ENCODE measurements at regions not wholly inside any gene's neighbourhood (a gene's known extent, or its start where the extent isn't known, plus 50 kb on each side); places are given as distances from the start of the nearest gene placed in this dataset.

DNA sequence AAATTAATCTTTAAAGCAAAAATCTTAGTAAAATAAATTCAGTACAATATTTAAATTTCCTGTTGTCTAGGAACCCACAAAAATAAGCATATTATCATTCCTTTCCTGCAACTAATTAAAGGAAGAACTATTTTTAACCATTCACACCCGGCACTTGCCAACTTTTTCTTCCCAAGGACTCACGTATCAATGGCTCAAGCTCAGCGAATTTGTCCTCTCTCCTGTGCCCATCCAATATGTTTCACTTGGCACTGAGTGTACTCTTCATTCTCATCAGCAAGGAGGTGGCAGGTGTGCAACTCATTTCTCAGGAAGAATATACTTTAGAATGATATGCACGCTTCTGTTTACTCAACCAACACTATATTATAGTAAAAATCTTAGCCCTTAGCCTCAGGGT, 419.4 kb downstream of the C6orf118 start:
- H3K4me3 ChIP-seq (ENCODE audit: low read length), result no peak overlapping the region
- no peak for DNase-seq (ENCODE audit: low read depth, low spot score)

DNA sequence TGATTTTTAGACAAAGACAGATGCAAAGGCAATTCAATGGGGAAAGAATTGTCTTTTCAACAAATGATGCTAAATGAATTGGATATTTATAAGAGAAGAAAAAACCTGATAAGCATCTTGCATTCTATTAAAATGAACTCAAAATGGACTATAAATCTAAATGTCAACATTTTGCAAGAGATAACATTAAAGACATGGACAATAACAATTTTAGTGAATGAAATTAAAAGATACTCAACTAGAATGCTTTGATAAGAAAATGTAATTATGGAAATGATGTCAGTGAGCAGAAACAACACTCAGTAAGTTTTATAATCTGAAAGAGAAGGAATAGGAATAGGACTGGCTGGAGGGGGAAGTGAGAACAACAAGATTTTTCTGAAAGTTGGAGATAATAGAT, 421.7 kb downstream of the C6orf118 start:
- H3K4me3 ChIP-seq (ENCODE audit: low read length), result no peak overlapping the region
- DNase-seq (ENCODE audit: low read depth, low spot score), result no peak

DNA sequence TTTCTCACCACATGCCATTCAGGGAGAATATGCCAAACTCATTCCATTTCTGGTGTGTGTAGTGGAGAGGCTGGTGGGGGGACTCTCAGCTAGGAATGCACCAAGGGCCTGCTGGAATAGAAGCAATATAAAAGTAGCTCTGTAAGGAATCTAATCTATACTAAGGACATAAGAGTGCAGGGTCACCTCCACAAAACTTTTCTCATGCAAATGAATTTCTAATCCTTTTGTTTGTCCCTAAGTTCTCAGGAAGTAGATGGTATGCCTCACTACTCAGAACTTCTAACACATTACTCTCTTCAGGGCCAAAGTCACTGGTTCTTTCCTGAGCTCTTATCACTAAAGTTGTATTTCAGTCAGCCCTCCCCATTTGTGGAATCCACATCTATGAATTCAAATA, 427.2 kb downstream of the C6orf118 start:
- no peak overlapping the region for H3K4me3 ChIP-seq (ENCODE audit: low read length)
- no peak for DNase-seq (ENCODE audit: low read depth, low spot score)

DNA sequence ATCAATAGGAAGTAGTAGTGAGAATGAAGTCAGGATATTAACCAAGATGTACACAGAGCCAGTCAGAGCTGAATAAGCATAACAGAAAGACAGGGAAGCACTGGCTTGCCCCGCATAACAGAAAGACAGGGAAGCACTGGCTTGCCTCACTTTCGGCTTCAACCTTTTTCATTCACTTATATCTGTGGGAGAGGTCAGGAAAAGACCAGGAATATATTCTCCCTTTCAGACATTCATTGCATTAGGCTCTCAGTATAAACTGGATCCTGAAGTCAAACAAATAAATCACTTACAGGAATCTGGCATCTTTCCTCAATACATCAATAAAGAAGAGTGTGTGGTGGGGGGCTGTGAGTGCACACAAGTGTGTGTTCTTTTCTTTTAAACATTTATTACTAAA, 437.6 kb downstream of the C6orf118 start:
- no peak overlapping the region for H3K4me3 ChIP-seq (ENCODE audit: low read length)
- no peak for DNase-seq (ENCODE audit: low read depth, low spot score)

DNA sequence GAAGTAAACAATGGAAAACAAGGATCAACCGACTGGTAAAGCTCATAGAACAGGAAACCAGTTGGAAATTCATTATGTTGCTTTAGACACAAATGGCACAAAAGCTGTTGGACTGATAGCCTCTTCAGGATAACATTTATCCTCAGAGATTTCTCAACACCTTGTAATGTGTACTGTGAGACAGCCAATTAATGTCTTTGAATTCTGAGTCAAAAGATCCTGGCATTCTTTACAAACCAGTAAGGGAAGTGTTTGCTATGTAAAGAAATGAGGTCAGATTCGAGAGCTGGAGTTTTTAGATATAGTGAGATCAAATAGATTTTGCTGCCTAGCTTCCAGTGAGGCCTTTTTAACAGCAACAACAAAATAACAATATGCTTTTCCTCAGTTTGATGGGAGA, 439.2 kb downstream of the C6orf118 start:
- no peak for DNase-seq (ENCODE audit: low read depth, low spot score)
- no peak overlapping the region for H3K4me3 ChIP-seq (ENCODE audit: low read length)

DNA sequence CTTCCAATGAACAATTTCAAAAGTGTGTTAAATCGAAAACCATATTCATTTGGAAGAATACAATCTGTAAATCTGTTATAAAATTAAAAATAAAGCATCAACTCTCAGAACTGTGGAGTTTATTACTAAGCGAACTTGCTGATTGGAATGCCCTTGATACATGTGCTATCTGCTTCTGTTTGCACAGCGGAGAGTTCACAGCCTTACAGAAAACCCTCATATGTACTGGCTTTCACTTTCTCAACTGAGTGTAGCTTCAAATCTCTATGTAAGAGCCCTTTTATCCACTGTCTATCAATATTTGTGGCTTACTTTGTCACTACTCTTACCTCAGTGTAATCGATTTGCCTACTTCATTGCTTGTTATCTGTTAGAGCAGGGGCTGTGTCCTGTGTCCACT, 447.4 kb downstream of the C6orf118 start:
- no peak overlapping the region for H3K4me3 ChIP-seq (ENCODE audit: low read length)
- no peak for DNase-seq (ENCODE audit: low read depth, low spot score)

DNA sequence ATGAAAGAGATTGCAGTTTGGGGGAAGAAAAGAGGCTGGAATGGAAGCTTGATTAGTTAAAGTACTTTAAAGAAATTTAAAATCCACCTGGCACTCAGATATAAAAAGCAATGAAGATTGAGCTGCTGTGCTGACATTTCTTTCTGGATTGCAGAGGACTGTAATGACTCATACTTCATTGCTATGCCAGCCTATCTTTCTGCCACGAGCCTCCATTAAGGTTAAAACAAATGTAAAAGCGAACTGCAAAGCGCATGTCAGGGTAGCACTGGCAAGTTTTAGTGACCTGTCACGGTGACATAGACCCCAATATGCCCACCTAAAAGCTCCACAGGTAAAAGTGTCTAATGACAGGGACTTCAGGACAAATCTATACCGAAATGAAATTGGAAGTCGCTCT, 449.6 kb downstream of the C6orf118 start:
- H3K4me3 ChIP-seq (ENCODE audit: low read length), result no peak overlapping the region
- DNase-seq (ENCODE audit: low read depth, low spot score), result no peak

DNA sequence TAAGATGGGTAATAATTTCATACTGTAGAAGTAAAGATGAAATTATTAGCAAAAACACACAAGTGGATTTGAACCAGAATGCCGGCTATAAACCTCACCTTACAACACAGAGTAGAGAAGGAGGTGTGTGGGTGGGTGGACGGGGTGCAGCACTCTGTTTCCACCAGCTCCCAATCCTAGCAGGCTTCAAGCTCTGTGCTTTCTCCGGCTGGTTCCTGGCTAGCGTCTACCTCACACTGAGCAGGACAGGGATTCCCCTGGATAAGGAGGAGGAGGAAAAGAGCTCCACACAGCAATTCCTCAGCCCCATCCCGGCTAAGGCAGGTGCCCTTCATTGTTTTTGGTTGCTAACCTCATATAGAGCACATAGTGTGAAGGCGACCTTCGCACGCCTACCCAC, 453.3 kb downstream of the C6orf118 start:
- no peak for DNase-seq (ENCODE audit: low read depth, low spot score)
- no peak overlapping the region for H3K4me3 ChIP-seq (ENCODE audit: low read length)

DNA sequence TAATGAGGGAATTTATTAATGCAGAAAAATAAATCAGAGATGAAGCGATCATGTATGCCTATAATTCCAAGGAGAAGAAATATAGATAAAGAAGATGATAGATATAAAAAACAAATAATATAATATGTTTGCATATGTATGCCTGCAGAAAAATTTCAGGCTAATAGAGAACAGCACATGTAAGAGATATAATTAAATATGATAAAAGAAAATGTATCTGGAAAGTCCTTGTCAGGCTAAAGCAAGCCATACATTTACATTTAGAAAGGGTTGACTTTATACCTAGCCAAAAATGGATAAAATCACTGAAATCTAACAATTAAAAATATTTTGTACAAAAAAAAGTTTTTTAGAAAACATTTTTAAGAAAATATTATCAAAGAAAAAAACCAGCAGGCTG, 454.1 kb downstream of the C6orf118 start:
- DNase-seq (ENCODE audit: low read depth, low spot score), result no peak
- no peak overlapping the region for H3K4me3 ChIP-seq (ENCODE audit: low read length)

DNA sequence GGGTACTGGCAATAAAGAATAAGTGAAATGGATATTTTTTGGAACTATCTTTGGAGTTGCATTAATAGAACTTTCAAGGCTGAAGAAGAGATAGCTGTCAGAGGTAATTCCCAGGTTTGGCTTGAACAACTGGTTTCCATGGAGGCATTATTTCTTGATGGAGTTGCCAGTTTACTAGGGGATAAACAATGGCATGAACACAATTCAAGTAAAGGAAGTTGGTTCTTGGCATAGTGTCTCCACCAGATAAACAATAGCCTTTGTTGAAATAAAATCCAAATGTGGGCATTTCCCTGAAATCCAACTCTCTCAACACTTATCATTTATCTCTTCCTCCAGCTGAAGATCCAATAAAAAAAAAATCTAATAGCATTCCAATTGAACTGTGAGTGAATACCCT, 454.9 kb downstream of the C6orf118 start:
- H3K4me3 ChIP-seq (ENCODE audit: low read length), result no peak overlapping the region
- no peak for DNase-seq (ENCODE audit: low read depth, low spot score)

DNA sequence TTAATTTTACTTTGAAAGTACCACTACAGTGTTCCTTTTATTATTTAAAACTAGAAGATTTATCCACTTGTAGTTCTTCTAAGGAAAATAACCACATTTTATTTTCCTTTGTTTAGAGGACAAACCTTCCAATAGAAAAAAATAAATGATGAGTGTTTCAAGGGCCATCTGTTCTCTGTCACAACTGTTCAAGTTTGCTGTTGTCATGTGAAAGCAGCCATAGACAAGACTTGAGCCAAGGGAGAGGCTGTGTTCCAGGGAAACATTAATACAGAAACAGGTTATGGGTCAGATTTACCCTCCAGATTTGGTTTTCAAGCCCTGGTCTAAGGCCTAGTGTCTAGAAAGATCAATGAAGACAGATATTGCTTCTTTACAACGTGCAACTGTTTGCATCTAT, 463.6 kb downstream of the C6orf118 start:
- H3K4me3 ChIP-seq (ENCODE audit: low read length), result no peak overlapping the region
- DNase-seq (ENCODE audit: low read depth, low spot score), result no peak

DNA sequence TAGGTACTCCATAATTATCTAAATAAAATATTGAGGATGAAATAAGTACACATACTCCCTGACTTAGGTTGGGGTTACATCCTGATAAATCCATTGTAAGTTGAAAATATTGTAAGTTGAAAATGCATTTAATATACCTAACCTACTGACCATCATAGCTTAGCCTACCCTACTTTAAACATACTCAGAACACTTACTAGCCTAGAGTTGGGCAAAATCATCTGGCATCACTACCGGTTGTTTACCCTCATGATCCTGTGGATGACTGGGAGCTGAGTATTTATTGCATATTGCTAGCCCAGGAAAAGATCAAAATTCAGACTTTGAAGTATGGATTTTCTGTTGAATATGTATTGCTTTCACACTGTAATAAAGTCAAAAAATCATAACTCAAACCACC, 467.3 kb downstream of the C6orf118 start:
- DNase-seq (ENCODE audit: low read depth, low spot score), result no peak

DNA sequence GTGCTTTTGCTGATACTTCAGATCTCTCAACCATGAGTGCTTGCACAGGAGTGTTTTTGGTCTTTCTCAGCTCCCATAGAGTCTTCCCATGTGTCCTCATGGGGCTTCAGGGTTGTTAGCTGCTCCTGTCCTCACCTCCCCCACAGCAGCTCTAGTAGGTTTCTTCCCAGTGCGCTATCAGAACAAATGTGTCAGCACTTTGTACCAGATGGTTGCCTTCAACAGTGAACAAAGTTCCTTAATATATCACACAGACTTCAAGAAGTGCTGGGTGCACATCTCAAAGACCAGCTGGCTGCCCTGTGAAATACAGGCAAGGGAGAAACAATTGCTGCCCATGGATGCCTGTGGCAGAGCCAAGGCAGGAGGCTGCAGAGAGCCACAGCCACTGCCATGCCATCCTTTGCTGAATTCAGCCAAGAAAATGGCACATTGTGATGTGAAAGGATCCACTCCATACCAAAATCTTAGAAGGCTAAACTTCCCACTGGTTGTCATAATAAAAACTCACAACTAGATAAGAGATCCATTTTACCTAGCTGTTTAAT, 471.3 kb downstream of the C6orf118 start:
- DNase-seq (ENCODE audit: low read depth, low spot score), result no peak
- H3K4me3 ChIP-seq (ENCODE audit: low read length), result no peak overlapping the region

More for the DNA sequence above, 467.3 kb downstream of the C6orf118 start:
- no peak overlapping the region for H3K4me3 ChIP-seq (ENCODE audit: low read length)

DNA sequence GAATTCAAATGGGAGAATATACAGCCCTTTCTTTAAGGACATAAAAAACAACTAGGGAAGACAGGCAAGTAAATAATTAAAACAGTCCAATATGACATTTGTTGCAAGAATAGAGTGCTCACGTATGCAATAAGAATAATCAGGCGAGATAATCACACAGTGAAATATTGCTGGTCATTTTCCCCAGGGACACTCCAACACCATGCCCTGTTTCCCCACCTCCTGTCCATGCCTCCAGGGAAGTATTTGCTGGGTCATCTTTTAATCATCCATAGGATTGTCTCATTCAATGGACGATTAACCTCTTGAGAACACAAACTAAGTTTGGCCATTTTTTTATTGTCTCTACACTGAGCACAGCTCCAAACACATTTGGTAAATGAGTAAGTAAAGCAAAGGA, 472.9 kb downstream of the C6orf118 start:
- H3K4me3 ChIP-seq (ENCODE audit: low read length), result no peak overlapping the region
- no peak for DNase-seq (ENCODE audit: low read depth, low spot score)

DNA sequence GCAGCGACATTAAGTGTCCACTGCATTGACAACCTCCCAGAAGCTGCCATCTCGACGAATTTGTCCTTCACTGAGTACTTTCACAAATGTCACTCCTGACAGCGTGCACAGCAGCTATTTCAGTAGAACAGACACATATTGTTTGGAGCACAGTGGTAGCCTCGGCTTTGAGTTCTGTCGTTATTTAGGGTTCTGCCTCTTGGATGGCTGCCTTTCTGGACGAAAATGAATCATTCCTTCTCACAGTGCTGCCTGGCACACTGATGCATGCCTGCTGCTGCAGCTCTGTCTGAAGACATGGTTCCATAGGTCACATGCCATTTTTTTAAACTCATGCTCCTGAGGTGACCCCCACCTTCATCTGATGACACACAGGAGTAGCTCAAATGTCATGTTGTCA, 477.0 kb downstream of the C6orf118 start:
- DNase-seq (ENCODE audit: low read depth, low spot score), result no peak
- H3K4me3 ChIP-seq (ENCODE audit: low read length), result no peak overlapping the region

DNA sequence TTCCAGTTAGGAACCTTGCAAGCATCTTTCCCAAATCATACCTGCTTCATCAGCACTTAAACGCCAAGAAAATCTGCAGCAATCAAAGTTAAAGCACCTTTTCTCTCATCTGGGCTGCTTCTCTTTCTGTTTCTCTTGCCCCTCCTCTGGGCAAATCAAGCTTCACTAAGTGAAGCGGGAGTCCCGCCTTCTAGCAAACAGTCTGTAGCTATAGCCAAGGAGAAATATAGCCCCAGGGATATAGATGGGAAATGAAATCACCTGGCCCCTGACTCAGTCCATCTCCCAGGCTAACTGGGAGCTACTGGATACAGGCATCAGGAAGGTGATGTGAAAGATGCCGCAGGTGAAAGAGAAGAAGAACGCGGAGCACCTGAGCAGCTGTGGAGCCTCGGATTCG, 481.9 kb downstream of the C6orf118 start:
- no peak for DNase-seq (ENCODE audit: low read depth, low spot score)
- H3K4me3 ChIP-seq (ENCODE audit: low read length), result no peak overlapping the region

DNA sequence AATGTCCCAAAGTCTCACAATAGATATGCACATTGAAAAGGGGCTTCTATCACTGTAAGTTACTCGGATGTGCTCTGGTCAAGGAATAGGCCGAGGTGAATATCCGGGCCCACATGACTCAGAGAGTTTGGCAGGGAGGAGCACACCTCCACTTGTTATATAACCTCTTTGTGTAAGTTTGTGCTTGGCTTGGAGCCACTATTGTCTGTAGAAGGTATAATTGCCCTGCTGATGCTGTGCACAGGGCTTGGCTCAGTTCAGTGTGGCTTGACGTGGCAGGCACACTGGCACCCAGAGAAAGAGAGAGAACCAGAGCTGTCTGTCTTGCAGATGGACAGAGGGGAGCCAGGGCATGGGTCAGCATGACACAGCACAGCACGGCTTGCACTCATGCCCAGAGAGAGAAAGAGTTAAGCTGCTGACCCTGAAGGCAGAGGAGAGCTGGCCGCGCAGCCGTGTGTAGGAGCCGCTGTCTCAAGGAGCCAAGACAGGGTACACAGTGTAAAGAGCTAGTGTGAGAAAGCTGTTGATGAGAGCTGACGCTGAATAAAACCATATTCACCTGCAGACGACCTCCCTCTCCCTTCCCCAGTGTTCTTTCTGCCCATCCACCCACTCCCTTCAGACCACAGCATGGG, 482.5 kb downstream of the C6orf118 start:
- no peak for DNase-seq (ENCODE audit: low read depth, low spot score)
- H3K4me3 ChIP-seq (ENCODE audit: low read length), result no peak overlapping the region

DNA sequence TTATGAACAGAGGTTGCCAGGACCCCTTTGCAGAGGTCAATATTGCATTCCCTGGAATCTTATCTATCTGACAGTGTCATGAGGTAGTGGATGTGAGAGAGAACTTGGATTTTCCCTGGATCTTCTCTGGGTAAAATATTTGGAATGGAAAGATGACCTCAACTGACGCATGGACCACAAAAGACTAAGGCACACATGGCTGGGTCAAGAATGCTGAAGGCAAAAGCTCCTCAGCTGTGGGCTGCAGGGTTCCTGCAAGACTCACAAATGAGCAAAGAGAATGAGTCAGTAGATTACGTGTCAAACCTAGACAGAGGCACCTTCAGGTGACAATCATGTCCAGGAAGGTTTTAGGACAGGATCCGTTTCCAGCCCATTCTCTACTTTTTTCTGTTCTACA, 484.0 kb downstream of the C6orf118 start:
- no peak overlapping the region for H3K4me3 ChIP-seq (ENCODE audit: low read length)
- no peak for DNase-seq (ENCODE audit: low read depth, low spot score)

DNA sequence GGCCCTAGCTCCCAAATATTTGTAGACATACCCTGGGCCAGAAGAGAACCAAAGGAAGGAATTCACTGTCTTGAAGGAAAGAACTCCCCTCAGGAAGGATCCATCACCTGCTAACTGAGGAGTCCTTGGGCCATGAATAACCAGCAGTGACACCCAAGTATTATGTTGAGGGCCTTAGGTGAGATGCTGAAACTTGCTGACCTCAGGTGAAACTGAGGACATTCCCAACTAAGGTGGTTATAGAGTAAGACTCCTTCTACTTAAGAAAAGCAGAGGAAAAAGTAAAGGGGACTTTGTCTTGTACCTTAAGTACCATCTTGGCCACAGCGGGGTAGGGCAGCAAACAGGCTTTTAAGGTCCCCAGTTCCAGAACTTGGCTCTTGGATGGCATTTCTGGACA, 491.7 kb downstream of the C6orf118 start:
- no peak overlapping the region for H3K4me3 ChIP-seq (ENCODE audit: low read length)
- DNase-seq (ENCODE audit: low read depth, low spot score), result no peak

DNA sequence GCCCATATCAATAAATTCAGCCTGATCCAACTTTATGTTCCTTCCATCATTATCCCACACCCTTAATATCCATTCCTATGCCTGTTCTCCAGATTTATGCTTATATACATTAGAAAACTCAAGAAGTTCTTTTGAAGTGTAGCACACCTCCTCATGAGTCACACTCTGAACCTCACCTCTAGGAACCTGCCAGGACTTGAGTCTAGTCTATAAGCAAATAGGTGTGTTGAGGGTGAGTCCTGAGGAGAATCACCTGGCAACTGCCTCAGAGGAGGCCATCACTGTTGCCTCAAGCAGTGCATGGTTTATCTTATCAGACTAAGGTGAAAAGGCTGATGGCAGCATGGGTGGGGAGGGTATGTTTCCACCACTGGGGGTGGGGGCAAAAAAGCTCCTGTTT, 496.7 kb downstream of the C6orf118 start:
- DNase-seq (ENCODE audit: low read depth, low spot score), result no peak

DNA sequence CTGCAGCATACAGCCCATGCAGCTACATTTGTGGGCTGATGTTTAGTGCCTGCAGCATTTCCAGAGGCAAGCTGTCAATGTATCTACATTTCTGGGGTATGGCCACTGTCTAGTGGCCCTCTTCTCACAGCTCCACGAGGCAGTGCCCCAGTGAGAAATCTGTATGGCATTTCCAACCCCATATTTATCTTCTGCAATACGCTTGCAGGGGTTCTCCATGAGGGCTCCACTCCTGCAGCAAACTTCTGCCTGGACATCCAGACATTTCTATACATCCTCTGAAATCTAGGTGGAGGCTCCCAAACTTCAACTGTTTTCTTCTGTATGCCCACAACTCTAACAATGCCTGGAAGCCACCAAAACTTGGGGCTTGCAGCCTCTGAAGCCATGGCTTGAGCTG, 502.3 kb downstream of the C6orf118 start:
- no peak overlapping the region for H3K4me3 ChIP-seq (ENCODE audit: low read length)
- DNase-seq (ENCODE audit: low read depth, low spot score), result no peak

More for the DNA sequence above, 496.7 kb downstream of the C6orf118 start:
- H3K4me3 ChIP-seq (ENCODE audit: low read length), result no peak overlapping the region
